Stimulated activated naive CD8-positive, alpha-beta T cell treated with anti-CD3 and anti-CD28 coated beads, Interleukin-15, amount 100 ng/mL, for 72 hours (primary cell): ENCODE measurements at regions not wholly inside any gene's neighbourhood (a gene's known extent, or its start where the extent isn't known, plus 50 kb on each side); places are given as distances from the start of the nearest gene placed in this dataset.
"Not testable (repeated sequence)": the region's sequence is repeated elsewhere in the genome, so short reads cannot be mapped to it uniquely, and the experiment has no call there.

Experiments
- ATAC-seq: fragments of 150-1000 bp; cut with Tn5 transposase; 2 replicates; pipeline ENCODE4 v1.10.0; 2021; ENCODE audit warnings: mild to moderate bottlenecking, moderate library complexity
- DNase-seq, 2 donors: peaks; one replicate each; pipeline ENCODE4 v3.0.0; 2021 to 2022
- H3K27ac Mint-ChIP-seq, 2 donors: one replicate each; pipeline ENCODE4 v1.8.0; 2022; ENCODE audit warnings: mild to moderate bottlenecking in 2 of 2, mixed read lengths in 2 of 2, moderate library complexity in 2 of 2
- H3K27me3 Mint-ChIP-seq: one replicate; pipeline ENCODE4 v1.8.0; 2022; ENCODE audit warnings: mixed read lengths
- H3K4me1 Mint-ChIP-seq: one replicate; pipeline ENCODE4 v1.8.0; 2022; ENCODE audit warnings: mild to moderate bottlenecking, mixed read lengths
- H3K4me3 Mint-ChIP-seq, 2 donors: one replicate each; pipeline ENCODE4 v1.8.0; 2022; ENCODE audit warnings: mild to moderate bottlenecking in 2 of 2, mixed read lengths in 2 of 2, moderate library complexity in 1 of 2
- H3K9me3 Mint-ChIP-seq, 2 donors: one replicate each; pipeline ENCODE4 v1.8.0; 2022; ENCODE audit warnings: mixed read lengths in 2 of 2

DNA sequence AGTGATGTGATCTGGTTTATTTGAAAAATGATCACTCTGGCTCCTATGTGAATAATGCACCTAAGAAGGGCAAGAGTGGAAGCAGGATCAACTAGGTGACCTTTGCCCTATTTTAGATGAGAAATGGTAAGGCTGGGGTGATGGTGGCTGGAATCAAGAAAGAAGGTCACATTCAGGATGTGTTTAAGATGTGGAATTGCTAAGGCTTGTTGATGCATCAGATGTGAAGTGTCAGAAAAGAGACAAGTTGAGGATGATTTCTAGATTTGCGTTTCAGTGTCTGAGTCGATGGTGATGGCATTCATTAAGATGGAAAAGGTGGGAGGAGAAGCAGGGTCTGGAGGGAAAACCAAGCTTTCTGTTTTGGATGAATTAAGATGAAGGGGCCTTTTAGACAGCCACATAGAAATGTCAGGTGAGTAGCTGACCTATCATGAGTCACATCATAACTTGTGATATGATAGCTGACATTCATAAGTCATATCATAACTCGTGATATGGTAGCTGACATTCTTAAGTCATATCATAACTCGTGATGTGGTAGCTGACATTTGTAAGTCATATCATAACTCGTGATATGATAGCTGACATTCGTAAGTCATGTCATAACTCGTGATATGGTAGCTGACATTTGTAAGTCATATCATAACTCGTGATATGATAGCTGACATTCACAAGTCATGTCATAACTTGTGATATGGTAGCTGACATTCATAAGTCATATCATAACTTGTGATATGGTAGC lies 101.2 kb upstream of the SEC11C start:
- peaks cover 7% of the 10 kb centered on the region for H3K27me3 Mint-ChIP-seq
- H3K4me1 Mint-ChIP-seq, result peaks cover 7% of the 10 kb centered on the region
- H3K27ac Mint-ChIP-seq, result no peak overlapping the region
- no peaks in the 10 kb centered on the region for H3K9me3 Mint-ChIP-seq
- DNase-seq, result no peak
- H3K4me3 Mint-ChIP-seq, result no peak overlapping the region
- peak; percentile 41 for ATAC-seq

DNA sequence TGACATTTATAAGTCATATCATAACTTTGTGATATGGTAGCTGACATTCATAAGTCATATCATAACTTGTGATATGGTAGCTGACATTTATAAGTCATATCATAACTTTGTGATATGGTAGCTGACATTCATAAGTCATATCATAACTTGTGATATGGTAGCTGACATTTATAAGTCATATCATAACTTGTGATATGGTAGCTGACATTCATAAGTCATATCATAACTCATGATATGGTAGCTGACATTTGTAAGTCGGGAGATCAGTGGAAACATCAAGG lies 100.7 kb upstream of the SEC11C start:
- not testable (repeated sequence) for H3K27me3 Mint-ChIP-seq, DNase-seq, ATAC-seq, H3K9me3 Mint-ChIP-seq, H3K4me3 Mint-ChIP-seq, H3K4me1 Mint-ChIP-seq, H3K27ac Mint-ChIP-seq

DNA sequence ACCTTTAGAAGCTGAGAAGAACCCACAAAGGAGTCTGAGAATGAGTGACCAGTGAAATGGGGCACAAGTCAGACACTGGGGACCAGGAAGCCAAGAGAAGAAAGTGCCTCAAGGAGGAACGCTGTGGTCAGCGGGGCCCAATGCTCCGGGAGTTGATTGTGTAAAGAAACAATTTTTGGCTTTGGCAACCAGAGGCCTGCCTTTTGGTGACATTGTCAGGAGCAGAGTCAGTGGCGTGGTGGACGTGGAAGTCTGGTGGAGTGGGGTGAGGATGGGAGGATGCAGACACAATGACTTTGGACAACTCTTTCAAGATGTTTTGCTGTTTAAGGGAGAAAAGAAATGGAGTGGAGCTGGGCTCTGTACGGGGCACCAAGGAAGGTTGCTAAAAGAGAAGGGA lies 100.2 kb upstream of the SEC11C start:
- no peak overlapping the region for H3K4me3 Mint-ChIP-seq
- peaks cover 7% of the 10 kb centered on the region for H3K4me1 Mint-ChIP-seq
- H3K27me3 Mint-ChIP-seq, result peaks cover 7% of the 10 kb centered on the region
- no peak overlapping the region for H3K27ac Mint-ChIP-seq
- no peaks in the 10 kb centered on the region for H3K9me3 Mint-ChIP-seq
- DNase-seq, result no peak
- no peak for ATAC-seq

DNA sequence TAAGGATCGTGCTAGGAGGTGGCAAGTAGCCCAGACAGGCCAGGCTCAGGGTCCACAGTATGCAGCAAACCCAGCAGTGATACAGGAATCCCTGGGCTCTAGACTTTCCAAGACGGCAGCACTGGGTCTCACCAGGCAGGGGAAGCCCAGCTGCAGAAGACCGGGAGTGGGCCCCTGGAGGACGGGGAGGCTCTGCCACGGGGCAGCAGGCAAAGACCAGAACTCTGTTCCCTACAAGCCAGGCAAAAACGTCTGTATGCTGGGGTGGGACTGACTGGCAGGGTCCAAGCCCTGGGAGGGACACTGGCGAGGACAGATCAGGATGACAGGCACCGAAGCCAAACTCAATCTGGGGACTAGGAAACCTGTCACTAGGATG lies 98.9 kb upstream of the SEC11C start:
- DNase-seq (no peak), ATAC-seq (peak; percentile 33)
- no peak overlapping the region for H3K27ac Mint-ChIP-seq
- H3K9me3 Mint-ChIP-seq, result no peaks in the 10 kb centered on the region
- peaks cover 13% of the 10 kb centered on the region for H3K27me3 Mint-ChIP-seq
- H3K4me1 Mint-ChIP-seq, result peaks cover 7% of the 10 kb centered on the region
- no peak overlapping the region for H3K4me3 Mint-ChIP-seq

DNA sequence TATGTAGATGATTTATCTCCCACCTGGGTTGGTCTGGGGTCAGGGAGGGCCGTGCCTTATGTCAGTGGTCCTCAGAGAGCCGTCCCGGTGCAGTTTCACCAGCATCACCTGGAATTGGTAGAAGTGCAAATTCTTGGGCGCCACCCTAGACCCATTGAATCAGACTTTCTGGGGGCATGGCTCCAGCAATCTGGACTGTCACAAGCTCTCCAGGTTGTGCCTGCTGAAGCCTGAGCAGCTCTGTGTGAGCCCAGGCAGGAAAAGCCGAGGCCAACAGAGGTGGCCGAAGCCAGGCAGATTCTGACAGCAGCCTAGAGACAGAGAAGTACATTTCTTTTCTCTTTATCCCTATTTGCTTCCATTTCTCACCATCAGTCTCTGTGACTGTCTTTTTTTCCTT lies 98.4 kb upstream of the SEC11C start:
- DNase-seq (no peak), ATAC-seq (no peak)
- Mint-ChIP-seq H3K27ac (no peak overlapping the region), H3K4me1 (peaks cover 7% of the 10 kb centered on the region), H3K9me3 (no peaks in the 10 kb centered on the region), H3K4me3 (no peak overlapping the region), H3K27me3 (peaks cover 18% of the 10 kb centered on the region)

DNA sequence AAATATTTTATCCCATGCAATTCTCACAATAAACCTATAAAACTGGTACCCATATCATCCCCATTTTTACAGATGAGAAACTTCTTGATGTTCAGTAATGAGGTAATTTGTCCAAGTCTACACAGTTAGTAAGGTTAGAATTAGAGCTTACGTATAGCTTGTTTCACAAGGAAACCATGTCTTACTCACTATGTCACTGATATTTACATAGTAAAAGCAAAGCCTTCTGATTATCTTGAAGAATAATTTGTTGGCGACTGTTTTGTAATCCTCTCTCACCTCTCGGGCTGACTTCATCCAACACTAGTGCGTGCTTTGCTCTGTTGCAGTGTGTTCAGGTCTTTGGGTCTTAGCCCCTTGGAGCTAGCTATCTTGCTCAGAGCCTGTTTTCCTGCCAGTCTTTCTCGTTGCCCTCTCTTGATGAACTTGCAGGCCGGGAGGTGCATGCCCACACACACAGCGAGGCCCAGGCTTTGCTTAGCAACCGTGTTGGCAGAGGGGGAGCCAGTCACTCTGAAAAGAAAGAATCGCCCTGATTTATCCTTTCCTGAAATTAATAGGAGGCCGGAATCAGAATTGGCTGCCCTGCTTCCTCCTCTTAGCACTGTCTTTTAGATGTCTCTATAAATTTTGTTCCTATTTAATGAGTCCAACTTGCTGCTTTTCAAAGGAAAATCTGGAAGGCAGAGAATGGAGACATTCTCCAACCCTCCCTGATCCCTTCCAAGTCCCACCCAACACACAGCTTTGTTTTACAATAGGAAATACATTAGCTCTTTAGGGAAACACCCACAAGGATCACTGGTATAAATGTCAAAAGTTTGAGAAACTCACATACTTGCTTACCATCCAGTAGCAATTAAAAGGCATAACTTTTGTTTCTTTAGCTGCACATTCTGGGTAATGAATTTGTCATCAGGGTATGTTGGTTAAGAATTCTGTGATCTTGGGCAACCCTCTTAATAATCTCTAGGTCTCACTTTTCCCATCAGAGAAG lies 97.6 kb upstream of the SEC11C start:
- no peak for DNase-seq
- Mint-ChIP-seq H3K4me3 (no peak overlapping the region), H3K4me1 (peaks cover 7% of the 10 kb centered on the region), H3K27ac (peak overlapping the region in 1 of 2 donors; percentile 28), H3K27me3 (peaks cover 23% of the 10 kb centered on the region), H3K9me3 (no peaks in the 10 kb centered on the region)
- ATAC-seq, result no peak

DNA sequence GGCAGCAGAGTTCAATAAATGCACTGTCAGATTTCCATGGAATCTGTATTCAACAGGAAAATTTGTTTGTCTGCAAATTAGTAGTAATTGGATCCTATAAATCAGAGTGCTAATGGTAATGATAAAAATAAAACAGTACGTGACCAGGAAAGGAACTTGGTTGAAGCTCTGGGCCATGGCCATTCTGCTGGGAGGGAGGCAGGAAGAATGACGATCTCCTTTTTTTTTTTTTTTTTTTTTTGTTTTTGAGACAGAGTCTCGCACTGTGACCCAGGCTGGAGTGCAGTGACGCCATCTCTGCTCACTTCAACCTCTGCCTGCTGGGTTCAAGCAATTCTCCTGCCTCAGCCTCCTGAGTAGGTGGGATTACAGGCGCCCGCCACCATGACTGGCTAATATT lies 94.8 kb upstream of the SEC11C start:
- ATAC-seq (no peak), DNase-seq (no peak)
- Mint-ChIP-seq H3K27me3 (peaks cover 36% of the 10 kb centered on the region), H3K9me3 (no peaks in the 10 kb centered on the region), H3K4me3 (no peak overlapping the region), H3K27ac (no peak overlapping the region), H3K4me1 (no peaks in the 10 kb centered on the region)

DNA sequence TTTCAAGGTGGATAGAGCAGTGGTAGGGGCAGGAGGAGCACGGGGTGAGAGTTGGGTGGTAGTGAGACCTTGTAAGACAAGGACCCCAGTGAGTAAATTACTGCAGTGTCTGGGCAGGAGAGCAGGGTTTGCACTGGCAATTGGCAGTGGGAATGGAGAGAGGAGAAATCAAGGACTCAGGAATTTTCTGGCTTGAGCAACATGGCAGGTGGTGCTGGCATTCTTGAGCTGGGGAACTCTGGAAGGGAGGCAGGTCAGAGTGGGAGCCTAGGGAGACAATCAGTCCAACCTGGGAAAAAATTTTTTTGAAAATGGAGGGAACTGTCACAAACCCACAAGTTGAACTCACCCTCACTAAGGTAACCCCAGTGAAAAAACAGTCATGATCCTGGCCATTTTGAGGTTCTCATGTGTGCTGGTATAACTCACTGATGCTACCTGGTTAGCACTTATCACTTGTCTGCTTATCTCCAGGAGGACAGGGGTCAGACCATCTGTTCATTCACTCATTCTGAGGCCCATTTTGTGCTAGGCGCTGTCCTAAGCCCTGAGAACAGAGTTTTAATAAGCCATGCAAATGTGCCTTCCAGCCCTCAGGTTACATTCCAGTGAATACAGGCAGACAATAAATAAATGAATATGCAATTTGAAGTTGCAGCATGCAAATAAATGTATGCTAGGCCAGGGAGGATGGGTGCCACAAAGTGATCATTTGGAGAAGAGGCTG lies 92.2 kb upstream of the SEC11C start:
- no peak for ATAC-seq
- Mint-ChIP-seq H3K4me1 (no peaks in the 10 kb centered on the region), H3K27me3 (peaks cover 42% of the 10 kb centered on the region), H3K9me3 (no peaks in the 10 kb centered on the region), H3K27ac (peak overlapping the region in 1 of 2 donors; percentile 36), H3K4me3 (no peak overlapping the region)
- no peak for DNase-seq

DNA sequence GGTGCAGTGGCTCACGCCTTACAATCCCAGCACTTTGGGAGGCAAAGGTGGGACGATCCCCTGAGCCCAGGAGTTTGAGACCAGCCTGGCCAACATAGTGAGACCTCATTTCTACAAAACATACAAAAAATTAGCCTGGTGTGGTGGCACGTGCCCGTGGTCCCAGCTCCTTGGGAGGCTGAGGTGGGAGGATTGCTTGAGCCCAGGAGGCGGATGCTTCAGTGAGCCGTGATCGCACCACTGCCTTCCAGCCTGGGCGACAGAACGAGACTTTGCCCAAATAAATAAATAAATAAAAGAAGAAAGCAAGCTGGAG lies 91.7 kb upstream of the SEC11C start:
- no peak overlapping the region for H3K27ac Mint-ChIP-seq
- H3K4me3 Mint-ChIP-seq, result no peak overlapping the region
- H3K27me3 Mint-ChIP-seq, result peaks cover 45% of the 10 kb centered on the region
- H3K4me1 Mint-ChIP-seq, result no peaks in the 10 kb centered on the region
- ATAC-seq (no peak), DNase-seq (no peak)
- no peaks in the 10 kb centered on the region for H3K9me3 Mint-ChIP-seq

DNA sequence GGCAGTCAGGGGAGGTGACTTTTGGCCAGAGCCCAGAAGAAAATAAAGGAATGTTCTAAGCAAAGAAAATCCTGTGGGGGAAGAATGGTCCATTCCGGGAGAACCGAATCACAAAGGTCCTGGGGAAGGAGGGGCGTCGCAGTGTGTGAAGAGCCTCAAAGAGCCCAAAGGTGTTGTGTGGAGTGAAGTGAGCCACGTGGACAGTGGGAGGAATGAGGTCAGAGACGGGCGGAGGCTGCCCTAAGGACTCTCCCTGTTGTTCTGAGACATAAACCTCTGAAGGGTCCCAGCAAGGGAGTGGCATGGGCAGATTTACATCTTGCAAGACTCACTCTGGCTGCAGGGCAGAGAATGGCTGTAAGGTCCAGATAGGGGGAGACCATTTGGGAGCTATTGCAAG lies 91.3 kb upstream of the SEC11C start:
- Mint-ChIP-seq H3K9me3 (no peaks in the 10 kb centered on the region), H3K27me3 (peaks cover 49% of the 10 kb centered on the region), H3K4me1 (no peaks in the 10 kb centered on the region), H3K27ac (no peak overlapping the region), H3K4me3 (no peak overlapping the region)
- no peak for ATAC-seq
- no peak for DNase-seq

DNA sequence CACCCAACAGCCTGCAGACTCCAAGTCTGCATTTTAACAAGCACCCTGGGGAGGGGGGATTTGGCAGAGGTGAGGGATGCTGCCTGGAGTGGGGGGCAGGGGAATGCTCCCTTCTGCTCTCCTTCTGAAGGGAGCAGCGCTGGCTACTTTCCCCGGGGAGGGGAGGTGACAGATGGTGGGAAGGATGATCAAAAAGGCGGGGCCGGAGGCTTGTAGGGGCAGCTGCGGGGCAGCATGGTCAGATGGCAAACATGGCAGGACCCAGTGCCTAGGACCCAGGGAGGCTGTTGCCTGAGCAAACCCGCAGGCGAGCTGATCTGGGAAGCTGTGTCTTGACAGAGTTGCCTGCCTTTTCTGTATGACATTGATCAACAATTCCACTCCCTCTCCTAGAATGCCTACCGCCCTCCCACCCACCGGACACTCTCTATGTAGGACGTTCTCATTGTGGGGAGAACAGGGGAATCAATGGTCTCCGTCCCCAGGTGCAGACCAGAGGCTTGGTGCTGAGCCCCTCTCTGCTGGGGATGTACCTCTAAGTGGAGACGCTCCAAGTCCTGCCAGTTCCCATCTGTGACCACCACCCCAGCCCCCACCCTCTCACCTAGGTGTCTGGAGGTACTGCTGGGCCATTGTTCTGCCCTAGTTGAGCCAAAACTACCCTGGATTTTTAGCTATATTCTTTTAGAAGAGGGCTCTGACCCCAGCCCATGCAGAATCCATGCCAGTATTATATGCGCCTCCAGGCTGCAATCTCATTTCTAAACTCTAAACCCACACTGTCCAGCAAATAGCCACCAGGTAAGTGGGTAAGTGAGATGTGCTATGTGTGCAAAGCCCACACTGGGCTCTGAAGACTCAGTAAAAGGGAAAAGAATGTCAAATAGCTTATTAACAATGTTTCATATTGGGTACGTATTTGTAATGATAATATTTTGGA lies 89.7 kb upstream of the SEC11C start:
- H3K4me1 Mint-ChIP-seq, result no peaks in the 10 kb centered on the region
- DNase-seq (no peak), ATAC-seq (no peak)
- H3K27me3 Mint-ChIP-seq, result peaks cover 50% of the 10 kb centered on the region
- no peak overlapping the region for H3K27ac Mint-ChIP-seq
- H3K9me3 Mint-ChIP-seq, result no peaks in the 10 kb centered on the region
- no peak overlapping the region for H3K4me3 Mint-ChIP-seq

DNA sequence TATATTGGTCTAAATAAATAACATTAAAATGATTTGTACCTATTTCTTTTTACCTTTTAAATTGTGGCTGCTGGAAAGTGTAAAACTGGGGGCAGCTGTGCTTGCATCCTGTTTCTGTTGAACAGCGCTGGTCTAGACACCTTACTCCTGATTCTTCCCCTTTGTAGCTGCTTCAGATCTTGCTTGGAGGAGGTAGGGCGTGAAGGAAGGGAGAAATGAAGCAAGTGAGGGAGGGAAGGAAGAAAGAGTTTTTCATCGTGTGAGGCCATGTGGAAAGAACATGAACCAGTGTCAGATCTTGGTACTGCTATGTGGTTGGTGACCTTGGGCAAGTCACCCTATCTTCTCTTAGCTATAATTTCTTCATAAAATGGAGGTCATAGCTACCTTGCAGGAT lies 89.0 kb upstream of the SEC11C start:
- no peak for DNase-seq
- H3K9me3 Mint-ChIP-seq, result no peaks in the 10 kb centered on the region
- H3K27me3 Mint-ChIP-seq, result peaks cover 44% of the 10 kb centered on the region
- ATAC-seq, result no peak
- no peak overlapping the region for H3K27ac Mint-ChIP-seq
- H3K4me3 Mint-ChIP-seq, result no peak overlapping the region
- no peaks in the 10 kb centered on the region for H3K4me1 Mint-ChIP-seq

DNA sequence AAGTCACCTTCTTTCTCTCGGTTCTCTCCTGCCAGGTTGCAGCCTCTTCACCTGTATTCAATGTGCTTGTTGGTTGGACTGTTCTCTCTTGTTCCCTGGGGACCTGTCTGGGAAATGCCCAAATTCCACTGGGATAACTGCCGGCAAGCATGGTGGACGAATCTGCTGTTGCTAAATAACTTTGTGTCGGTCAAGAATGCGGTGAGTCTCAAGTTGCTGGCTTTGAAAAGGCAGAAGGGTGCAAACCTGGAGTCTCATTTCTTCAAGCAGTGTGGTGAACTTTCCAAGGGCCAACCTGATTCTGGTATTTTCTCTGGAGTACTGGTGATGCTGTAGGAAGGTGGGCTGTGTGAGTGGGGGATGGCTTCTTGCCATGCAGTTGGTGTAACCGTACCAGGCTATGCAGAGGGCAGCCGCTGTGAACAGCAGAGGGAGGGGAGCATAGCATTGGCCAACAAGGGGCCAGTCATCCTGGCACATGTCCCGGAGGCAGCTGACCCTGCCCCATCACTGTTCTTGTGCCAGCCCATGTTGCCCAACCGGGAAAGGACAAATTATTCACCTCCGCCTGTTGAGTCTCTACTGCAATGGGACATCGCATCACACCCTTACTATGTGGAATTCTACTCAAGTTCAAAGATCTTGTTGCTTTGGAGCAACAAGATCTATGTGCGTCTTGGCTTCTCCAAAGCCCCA lies 88.1 kb upstream of the SEC11C start:
- Mint-ChIP-seq H3K4me1 (no peaks in the 10 kb centered on the region), H3K9me3 (no peaks in the 10 kb centered on the region), H3K27me3 (peaks cover 38% of the 10 kb centered on the region), H3K27ac (no peak overlapping the region), H3K4me3 (no peak overlapping the region)
- DNase-seq (no peak), ATAC-seq (no peak)

DNA sequence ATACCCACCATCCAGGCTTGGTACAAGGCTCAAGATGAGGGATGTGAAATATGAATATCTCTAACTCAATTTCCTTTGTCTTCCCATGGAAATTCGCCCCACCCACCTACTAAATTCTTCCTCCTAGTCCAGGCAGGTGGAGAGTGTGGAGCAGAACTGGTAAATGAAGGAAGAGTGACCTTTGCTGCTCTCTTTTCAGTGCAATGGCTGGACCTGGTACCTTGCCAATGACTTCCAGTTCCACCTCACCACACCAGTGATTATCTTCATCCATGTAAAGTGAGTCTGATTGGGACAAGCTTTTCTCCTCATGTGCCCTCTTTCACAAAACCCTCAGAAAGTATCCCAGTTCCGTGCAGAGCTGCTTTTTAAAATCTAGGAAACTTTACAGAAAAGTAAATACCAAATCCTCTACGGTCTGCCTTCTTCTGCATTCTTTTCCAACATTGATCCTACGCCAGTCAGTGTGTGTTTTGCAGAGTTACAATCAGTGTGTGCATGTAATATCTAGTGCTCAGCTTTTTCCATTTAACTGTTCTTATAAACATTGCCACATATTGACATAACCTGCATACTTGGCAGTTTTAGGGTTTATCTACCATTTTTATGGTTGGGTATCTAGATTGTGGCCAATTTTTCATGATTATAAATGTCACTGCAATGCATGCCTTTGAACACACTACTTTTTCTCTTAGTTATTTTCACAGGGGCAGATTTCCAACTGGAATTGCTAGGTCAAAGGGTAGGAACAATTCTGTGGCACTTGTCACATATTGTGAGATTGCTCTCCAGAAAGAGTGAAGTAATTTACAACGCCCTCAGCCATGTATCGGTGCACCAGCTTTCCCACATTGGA lies 86.5 kb upstream of the SEC11C start:
- peaks cover 28% of the 10 kb centered on the region for H3K27me3 Mint-ChIP-seq
- DNase-seq (no peak), ATAC-seq (no peak)
- H3K27ac Mint-ChIP-seq, result no peak overlapping the region
- H3K9me3 Mint-ChIP-seq, result no peaks in the 10 kb centered on the region
- no peak overlapping the region for H3K4me3 Mint-ChIP-seq
- no peaks in the 10 kb centered on the region for H3K4me1 Mint-ChIP-seq
